HEK293T (cell line): ENCODE measurements at regions not wholly inside any gene's neighbourhood (a gene's known extent, or its start where the extent isn't known, plus 50 kb on each side); places are given as distances from the start of the nearest gene placed in this dataset.

ENCODE experiments used
- CTBP1 ChIP-seq: fragments of 450-650 bp; IDR thresholded peaks from 2 replicates; pipeline ENCODE4 v1.6.1; 2016; ENCODE audit warnings: borderline replicate concordance
- FOXA1 ChIP-seq: fragments of 450-650 bp; IDR thresholded peaks from 2 replicates; pipeline ENCODE4 v1.6.1; 2016; ENCODE audit warnings: mild to moderate bottlenecking
- FOXM1 ChIP-seq: fragments of 450-650 bp; IDR thresholded peaks from 2 replicates; pipeline ENCODE4 v1.6.1; 2017; ENCODE audit warnings: mild to moderate bottlenecking, borderline replicate concordance

- no peak for TF ChIP-seq FOXM1
- TF ChIP-seq CTBP1: no peak
- TF ChIP-seq FOXA1: no peak
Observed at GRCh38 chr9:38186404-38187115, 117.5 kb upstream of the SHB start.
